Adipocyte (in vitro differentiated cells): ENCODE measurements at regions not wholly inside any gene's neighbourhood (a gene's known extent, or its start where the extent isn't known, plus 50 kb on each side); places are given as distances from the start of the nearest gene placed in this dataset.

Experiments
- DNase-seq: peaks from one replicate; pipeline ENCODE4 v3.0.0-alpha.2; 2015; ENCODE audit warnings: low read depth
- H3K27me3 ChIP-seq: replicated peaks from 2 replicates; pipeline ENCODE4 v1.7.0; 2013; ENCODE audit warnings: mild to moderate bottlenecking, low read length, moderate library complexity; ENCODE audit not compliant: control insufficient read depth, insufficient read depth
- H3K36me3 ChIP-seq: 2 replicates; pipeline ENCODE4 v1.7.0; 2013; ENCODE audit warnings: low read length, mild to moderate bottlenecking, moderate library complexity; ENCODE audit not compliant: control insufficient read depth, insufficient read depth, severe bottlenecking
- H3K4me1 ChIP-seq: 2 replicates; pipeline ENCODE4 v1.7.0; 2013; ENCODE audit warnings: mild to moderate bottlenecking, low read length, moderate library complexity; ENCODE audit not compliant: control insufficient read depth, insufficient read depth
- H3K4me3 ChIP-seq: 2 replicates; pipeline ENCODE4 v1.7.0; 2013; ENCODE audit warnings: mild to moderate bottlenecking, low read length, moderate library complexity
- H3K9ac ChIP-seq: 2 replicates; pipeline ENCODE4 v1.7.0; 2013; ENCODE audit warnings: mild to moderate bottlenecking, low read length, moderate library complexity
- H3K9me3 ChIP-seq: 2 replicates; pipeline ENCODE4 v1.7.0; 2013; ENCODE audit warnings: mild to moderate bottlenecking, low read length, moderate library complexity; ENCODE audit not compliant: control insufficient read depth

DNA sequence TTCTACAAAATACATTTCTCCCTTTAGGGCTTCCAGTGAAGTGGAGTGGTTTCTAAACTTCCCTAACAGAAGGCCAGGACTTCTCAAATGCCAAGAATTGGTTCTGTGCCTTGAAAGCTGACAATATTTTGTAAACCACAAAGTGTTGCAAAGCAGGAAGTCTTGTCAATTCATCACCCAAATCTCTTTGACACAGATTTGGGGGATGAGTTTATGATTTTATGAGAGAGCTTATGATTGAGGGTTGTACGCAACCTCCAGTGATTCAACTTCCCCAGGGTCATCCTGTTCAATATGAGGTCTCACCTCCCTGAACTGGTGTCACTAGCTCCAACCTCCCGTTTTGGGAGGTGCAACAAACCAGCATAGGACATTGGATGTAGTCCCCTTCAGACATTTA is 83.7 kb downstream of the PRLHR start:
- Histone ChIP-seq H3K36me3 (no peaks in the 10 kb centered on the region), H3K27me3 (no peaks in the 10 kb centered on the region), H3K4me1 (peaks cover 25% of the 10 kb centered on the region), H3K4me3 (no peak overlapping the region), H3K9me3 (peaks cover under 1% of the 10 kb centered on the region), H3K9ac (no peak overlapping the region)
- DNase-seq, result no peak

DNA sequence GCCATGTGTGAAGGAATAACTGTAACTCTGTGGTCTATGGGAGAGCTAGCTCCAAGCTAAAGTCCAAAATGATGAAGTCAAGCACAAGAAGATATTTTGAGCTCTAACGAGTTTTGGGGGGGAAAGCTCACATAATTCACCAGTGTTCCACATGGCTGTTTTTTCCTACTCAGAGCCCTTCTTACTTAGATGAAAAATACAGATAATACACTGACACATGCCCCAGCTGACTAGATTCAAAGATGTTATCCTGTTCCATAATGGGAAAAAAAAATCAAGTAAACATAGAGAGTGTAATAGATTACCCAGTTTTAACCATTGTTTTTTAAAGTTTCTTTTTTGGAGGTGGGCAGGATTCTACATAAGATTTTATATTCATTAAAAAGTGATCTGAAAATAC is 86.6 kb downstream of the PRLHR start:
- no peak overlapping the region for H3K9ac ChIP-seq
- no peaks in the 10 kb centered on the region for H3K27me3 ChIP-seq
- peaks cover 36% of the 10 kb centered on the region for H3K4me1 ChIP-seq
- DNase-seq, result no peak
- no peaks in the 10 kb centered on the region for H3K9me3 ChIP-seq
- H3K36me3 ChIP-seq, result no peaks in the 10 kb centered on the region
- H3K4me3 ChIP-seq, result no peak overlapping the region

DNA sequence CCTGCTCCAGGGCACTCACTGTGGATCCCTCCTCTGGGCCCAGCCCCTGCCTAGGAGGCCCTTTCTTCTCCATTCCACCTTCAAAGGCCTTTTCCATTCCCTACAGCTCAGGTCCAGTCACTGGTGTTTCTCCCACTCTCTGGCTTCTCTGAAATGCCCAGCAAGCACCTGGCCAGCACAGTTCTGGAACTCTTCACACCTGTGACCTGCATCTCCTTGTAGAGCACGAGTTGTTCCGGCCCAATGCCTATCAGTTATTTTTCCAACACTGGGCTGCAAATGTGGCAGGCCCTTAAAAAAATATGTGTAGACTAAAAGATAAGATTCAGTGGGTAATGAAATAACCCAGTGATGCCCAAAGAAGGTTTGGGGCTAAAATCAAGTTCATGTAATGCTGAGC is 87.1 kb downstream of the PRLHR start:
- Histone ChIP-seq H3K9ac (no peak overlapping the region), H3K36me3 (no peaks in the 10 kb centered on the region), H3K27me3 (no peaks in the 10 kb centered on the region), H3K4me1 (peaks cover 37% of the 10 kb centered on the region), H3K9me3 (no peaks in the 10 kb centered on the region), H3K4me3 (no peak overlapping the region)
- DNase-seq, result no peak

DNA sequence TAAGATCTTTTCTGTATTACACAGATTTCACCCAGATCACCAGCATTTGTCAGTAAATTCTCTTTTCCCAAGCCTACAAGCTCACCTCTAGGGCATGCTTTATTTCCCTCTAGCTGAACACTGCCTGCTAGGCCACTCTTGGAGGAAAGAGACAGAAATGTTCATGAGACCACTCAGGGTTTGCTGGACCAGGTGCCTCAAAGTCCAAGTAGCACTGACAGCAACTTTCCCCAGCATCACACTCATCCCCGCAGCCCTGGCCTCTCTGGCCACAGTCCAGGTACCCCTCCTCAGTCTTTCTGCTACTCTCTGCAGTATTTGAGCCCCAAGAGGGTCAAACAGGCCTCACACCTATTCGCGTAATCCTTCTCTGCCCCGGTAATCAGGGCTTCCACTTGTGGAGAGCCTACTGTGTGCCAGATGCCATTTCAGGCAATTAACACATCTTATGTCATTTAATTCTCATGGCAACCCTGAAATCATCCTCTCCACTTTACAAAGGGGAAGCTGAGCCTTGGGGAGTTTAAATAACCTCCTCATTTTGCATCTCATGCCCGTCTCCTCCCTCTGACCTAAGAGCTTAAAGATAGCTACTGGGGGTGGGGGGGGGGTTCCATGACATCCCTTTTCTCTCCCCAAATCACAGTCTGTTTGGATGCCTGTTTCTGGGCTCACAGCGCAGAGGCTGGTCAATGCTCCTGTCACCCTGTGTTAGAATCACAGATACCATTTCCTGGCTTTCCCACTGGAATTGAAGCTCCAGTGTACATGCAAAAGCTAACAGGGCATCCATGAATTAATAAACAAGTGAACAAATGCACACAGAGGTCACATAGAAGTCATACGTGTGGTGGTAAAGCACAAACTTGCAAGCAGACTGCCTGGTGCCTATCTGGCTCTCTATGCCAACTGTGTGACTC is 88.5 kb downstream of the PRLHR start:
- H3K4me3 ChIP-seq, result no peak overlapping the region
- DNase-seq, result no peak
- peaks cover 48% of the 10 kb centered on the region for H3K4me1 ChIP-seq
- H3K27me3 ChIP-seq, result no peaks in the 10 kb centered on the region
- H3K9ac ChIP-seq, result no peak overlapping the region
- no peaks in the 10 kb centered on the region for H3K9me3 ChIP-seq
- no peaks in the 10 kb centered on the region for H3K36me3 ChIP-seq

DNA sequence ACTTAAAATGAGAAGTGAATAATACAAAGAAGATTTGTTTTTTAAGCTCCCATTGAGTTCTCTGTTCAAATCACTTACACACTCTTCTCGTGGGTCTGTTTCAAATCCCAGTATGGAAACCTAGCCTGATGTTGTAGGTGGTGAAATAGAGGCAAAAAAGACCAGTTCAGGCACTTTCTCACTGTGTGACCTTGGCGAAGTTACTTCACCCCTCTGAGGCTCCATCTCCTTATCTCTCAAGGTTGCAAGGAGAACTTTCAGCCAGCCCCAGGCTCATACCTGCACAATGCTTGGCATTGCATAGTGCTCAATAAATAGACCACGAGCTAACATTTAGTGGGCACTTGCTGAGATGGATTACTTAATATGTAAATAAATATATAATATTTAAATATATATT is 90.1 kb downstream of the PRLHR start:
- no peak for DNase-seq
- no peaks in the 10 kb centered on the region for H3K27me3 ChIP-seq
- H3K4me1 ChIP-seq, result peaks cover 49% of the 10 kb centered on the region
- H3K9ac ChIP-seq, result no peak overlapping the region
- H3K4me3 ChIP-seq, result no peak overlapping the region
- H3K36me3 ChIP-seq, result no peaks in the 10 kb centered on the region
- no peaks in the 10 kb centered on the region for H3K9me3 ChIP-seq

DNA sequence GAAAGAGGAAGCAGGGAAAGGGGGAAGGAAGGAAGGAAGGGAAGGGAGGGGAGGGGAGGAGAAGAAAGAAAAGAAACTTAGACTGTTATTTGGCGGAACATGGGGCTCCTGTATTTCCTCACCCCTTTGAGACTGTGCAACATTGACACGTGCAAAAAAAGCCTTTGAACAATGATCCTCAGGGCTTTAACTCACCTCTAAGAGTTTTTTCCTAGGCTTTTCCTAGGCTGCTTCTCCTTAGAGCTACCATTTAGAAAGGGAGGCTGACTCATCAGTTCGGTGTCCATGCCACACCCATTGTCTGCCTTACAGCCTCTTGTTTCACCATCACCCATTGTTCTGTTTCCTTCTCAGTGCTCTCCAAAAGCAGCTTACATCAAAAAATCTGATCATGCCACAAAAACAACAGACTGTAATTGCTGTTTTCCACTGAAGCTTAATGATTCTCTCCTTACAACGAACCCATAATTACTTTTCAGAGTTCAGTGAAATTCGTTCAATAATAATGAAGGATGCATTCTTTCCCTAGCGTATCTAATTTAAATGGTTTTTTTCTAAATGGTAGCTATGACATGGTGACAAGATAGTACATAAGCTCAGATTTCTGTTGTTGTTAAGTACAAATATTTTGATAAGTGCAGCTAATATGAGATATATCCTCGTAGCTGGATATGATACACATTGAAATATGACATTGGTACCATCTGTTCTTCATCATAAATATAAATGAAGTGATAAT is 90.8 kb downstream of the PRLHR start:
- Histone ChIP-seq H3K27me3 (no peaks in the 10 kb centered on the region), H3K9ac (no peak overlapping the region), H3K4me1 (peaks cover 42% of the 10 kb centered on the region), H3K9me3 (no peaks in the 10 kb centered on the region), H3K36me3 (no peaks in the 10 kb centered on the region), H3K4me3 (no peak overlapping the region)
- peak; percentile 68 for DNase-seq

DNA sequence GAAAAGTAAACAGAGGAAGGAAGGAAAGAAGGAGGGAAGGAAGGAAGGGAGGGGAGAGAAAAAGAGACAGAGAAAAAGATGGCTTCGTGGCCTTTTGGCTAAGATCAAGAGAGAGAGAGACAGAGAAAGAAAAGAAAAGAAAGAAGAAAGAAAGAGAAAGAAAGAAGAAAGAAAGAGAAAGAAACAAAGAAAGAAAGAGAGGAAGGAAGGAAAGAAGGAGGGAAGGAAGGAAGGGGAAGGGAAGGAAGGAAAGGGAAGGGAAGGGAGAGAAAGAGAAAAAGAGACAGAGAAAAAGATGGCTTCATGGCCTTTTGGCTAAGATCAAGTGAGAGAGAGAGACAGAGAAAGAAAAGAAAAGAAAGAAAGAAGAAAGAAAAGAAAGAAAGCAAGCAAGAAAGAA is 91.4 kb downstream of the PRLHR start:
- no peaks in the 10 kb centered on the region for H3K36me3 ChIP-seq

DNA sequence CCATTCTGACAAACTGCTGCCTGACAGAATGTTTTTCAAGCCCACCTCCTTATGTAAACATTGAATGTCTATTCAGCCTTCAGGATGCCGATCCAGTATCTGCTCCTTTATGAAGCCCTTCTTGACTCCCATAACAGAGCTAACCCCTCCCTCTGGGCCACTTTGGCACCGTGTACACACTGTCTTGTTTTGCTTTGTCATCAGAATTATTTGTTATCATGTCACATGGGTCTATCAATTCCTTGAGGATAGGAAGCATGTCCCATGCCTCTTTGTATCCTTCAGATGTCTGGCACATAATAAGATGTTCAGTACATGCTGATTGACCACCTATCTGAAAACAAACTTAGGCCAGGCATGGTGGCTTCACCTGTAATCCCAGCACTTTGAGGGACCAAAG is 92.3 kb downstream of the PRLHR start:
- H3K36me3 ChIP-seq, result no peaks in the 10 kb centered on the region
- H3K27me3 ChIP-seq, result no peaks in the 10 kb centered on the region
- no peak overlapping the region for H3K9ac ChIP-seq
- DNase-seq, result no peak
- H3K4me1 ChIP-seq, result peaks cover 39% of the 10 kb centered on the region
- no peaks in the 10 kb centered on the region for H3K9me3 ChIP-seq
- no peak overlapping the region for H3K4me3 ChIP-seq

More for the DNA sequence above, 91.4 kb downstream of the PRLHR start:
- Histone ChIP-seq H3K9ac (no peak overlapping the region), H3K4me3 (no peak overlapping the region), H3K4me1 (peaks cover 39% of the 10 kb centered on the region), H3K9me3 (no peaks in the 10 kb centered on the region), H3K27me3 (no peaks in the 10 kb centered on the region)
- no peak for DNase-seq

DNA sequence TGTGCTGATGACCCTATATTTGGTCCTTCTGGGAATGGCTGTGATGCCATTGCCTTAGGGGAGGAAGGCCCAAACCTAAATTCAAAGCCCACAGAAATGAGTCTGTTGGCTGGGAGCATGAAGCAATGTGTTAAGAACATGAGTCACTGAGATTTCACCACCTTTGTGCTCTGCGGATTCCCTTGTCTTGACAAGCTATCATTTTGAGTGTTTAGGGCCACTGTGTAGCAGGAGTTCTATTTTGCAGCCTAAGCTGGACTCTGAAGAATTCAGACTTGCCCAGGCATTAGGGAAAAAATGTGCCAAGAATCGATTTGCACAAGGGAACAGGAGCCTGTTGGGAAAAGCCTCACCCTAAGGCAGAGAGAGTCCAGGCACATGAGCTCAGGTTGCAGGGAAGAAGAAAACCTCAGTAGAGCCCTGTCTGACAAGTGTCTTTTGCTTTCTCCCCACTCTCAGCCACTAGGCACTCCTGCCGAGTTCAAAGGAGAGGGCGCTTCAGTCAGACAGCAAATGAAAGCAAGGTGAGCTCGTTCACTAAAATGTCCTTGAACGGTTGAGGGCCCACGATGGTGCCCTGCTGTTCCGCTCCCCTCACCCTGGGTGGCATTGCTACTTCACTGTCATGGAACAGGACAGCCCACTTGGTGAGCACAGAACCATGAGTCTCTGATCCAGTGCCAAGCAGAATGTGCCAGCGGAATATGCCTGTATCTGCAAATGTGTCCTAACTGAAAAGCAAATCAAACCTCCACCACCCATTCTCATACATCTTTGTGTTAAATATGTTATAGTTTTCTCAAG is 93.6 kb downstream of the PRLHR start:
- no peaks in the 10 kb centered on the region for H3K9me3 ChIP-seq

DNA sequence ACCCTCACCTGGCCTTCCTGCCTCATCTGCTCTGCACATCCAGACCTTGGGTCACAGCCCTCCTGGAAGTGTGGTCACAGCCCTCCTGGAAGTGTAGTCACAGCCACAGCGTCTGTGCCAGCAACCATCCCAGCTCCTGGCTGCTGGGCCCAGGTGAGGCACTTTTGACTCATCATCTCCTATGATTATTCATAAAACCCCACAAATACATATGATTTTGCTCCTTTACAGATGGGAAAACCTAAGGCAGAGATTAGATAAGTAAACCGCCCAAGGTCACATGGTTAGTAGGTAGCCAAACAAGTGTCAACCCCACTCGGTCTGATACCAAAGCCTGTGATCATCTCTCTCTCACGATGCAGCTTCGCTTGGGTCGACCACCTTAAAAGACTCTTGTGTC is 94.3 kb downstream of the PRLHR start:
- no peaks in the 10 kb centered on the region for H3K27me3 ChIP-seq
- H3K4me3 ChIP-seq, result no peak overlapping the region
- H3K9ac ChIP-seq, result no peak overlapping the region
- no peaks in the 10 kb centered on the region for H3K9me3 ChIP-seq
- H3K4me1 ChIP-seq, result peaks cover 45% of the 10 kb centered on the region
- no peak for DNase-seq
- no peaks in the 10 kb centered on the region for H3K36me3 ChIP-seq

More for the DNA sequence above, 93.6 kb downstream of the PRLHR start:
- H3K4me1 ChIP-seq, result peaks cover 43% of the 10 kb centered on the region
- peak overlapping the region; percentile 7 for H3K4me3 ChIP-seq
- no peaks in the 10 kb centered on the region for H3K36me3 ChIP-seq
- H3K27me3 ChIP-seq, result no peaks in the 10 kb centered on the region
- peak; percentile 49 for DNase-seq
- H3K9ac ChIP-seq, result no peak overlapping the region
